Effector memory CD4-positive, alpha-beta T cell (primary cell): ENCODE measurements at regions not wholly inside any gene's neighbourhood (a gene's known extent, or its start where the extent isn't known, plus 50 kb on each side); places are given as distances from the start of the nearest gene placed in this dataset.

ENCODE experiments used
- DNase-seq, 3 donors: peaks; one replicate each; pipeline ENCODE4 v3.0.0-alpha.2; 2020
- H3K27ac ChIP-seq: 2 replicates; pipeline ENCODE4 v1.7.0; 2013; ENCODE audit warnings: mild to moderate bottlenecking, low read length, moderate library complexity; ENCODE audit not compliant: insufficient read depth, poor library complexity, severe bottlenecking
- H3K27me3 ChIP-seq: replicated peaks from 2 replicates; pipeline ENCODE4 v1.7.0; 2013; ENCODE audit warnings: mild to moderate bottlenecking, low read length; ENCODE audit not compliant: insufficient read depth, control insufficient read depth, poor library complexity, severe bottlenecking
- H3K36me3 ChIP-seq: 2 replicates; pipeline ENCODE4 v1.7.0; 2013; ENCODE audit warnings: mild to moderate bottlenecking, low read length, moderate library complexity; ENCODE audit not compliant: control insufficient read depth, insufficient read depth
- H3K4me1 ChIP-seq: 2 replicates; pipeline ENCODE4 v1.7.0; 2013; ENCODE audit warnings: low read length, mild to moderate bottlenecking; ENCODE audit not compliant: control insufficient read depth, insufficient read depth, poor library complexity, severe bottlenecking
- H3K4me3 ChIP-seq: 2 replicates; pipeline ENCODE4 v1.7.0; 2013; ENCODE audit warnings: low read length, low read depth, mild to moderate bottlenecking; ENCODE audit not compliant: insufficient read depth, poor library complexity, severe bottlenecking
- H3K9me3 ChIP-seq: 2 replicates; pipeline ENCODE4 v1.7.0; 2013; ENCODE audit warnings: mild to moderate bottlenecking, low read length, moderate library complexity; ENCODE audit not compliant: control insufficient read depth

- Histone ChIP-seq H3K27ac (no peak overlapping the region), H3K4me3 (no peak overlapping the region), H3K9me3 (no peaks in the 10 kb centered on the region), H3K27me3 (no peaks in the 10 kb centered on the region), H3K36me3 (no peaks in the 10 kb centered on the region), H3K4me1 (no peaks in the 10 kb centered on the region)
- no peak for DNase-seq
Observed at GRCh38 chr2:180359522-180360282, 352.6 kb upstream of the CWC22 start.

- Histone ChIP-seq H3K36me3 (no peaks in the 10 kb centered on the region), H3K27ac (no peak overlapping the region), H3K9me3 (no peaks in the 10 kb centered on the region), H3K27me3 (no peaks in the 10 kb centered on the region), H3K4me1 (no peaks in the 10 kb centered on the region), H3K4me3 (no peak overlapping the region)
- DNase-seq, result no peak
Observed at GRCh38 chr2:180358458-180358857, 351.4 kb upstream of the CWC22 start.

GRCh38 chr2:180356676-180357075 is 349.6 kb upstream of the CWC22 start:
- H3K27ac ChIP-seq, result no peak overlapping the region
- no peak overlapping the region for H3K4me3 ChIP-seq
- no peaks in the 10 kb centered on the region for H3K9me3 ChIP-seq
- no peak for DNase-seq
- no peaks in the 10 kb centered on the region for H3K4me1 ChIP-seq
- H3K36me3 ChIP-seq, result no peaks in the 10 kb centered on the region
- no peaks in the 10 kb centered on the region for H3K27me3 ChIP-seq

GRCh38 chr2:180352620-180353019 is 345.5 kb upstream of the CWC22 start:
- Histone ChIP-seq H3K9me3 (no peaks in the 10 kb centered on the region), H3K4me1 (no peaks in the 10 kb centered on the region), H3K27me3 (no peaks in the 10 kb centered on the region), H3K4me3 (no peak overlapping the region), H3K36me3 (no peaks in the 10 kb centered on the region), H3K27ac (no peak overlapping the region)
- DNase-seq, result no peak

- H3K36me3 ChIP-seq, result no peaks in the 10 kb centered on the region
- no peak overlapping the region for H3K27ac ChIP-seq
- H3K4me3 ChIP-seq, result no peak overlapping the region
- no peaks in the 10 kb centered on the region for H3K27me3 ChIP-seq
- H3K4me1 ChIP-seq, result no peaks in the 10 kb centered on the region
- DNase-seq, result no peak
- H3K9me3 ChIP-seq, result no peaks in the 10 kb centered on the region
Observed at GRCh38 chr2:180349809-180350208, 342.7 kb upstream of the CWC22 start.

GRCh38 chr2:180343528-180344345 is 336.6 kb upstream of the CWC22 start:
- H3K27ac ChIP-seq, result no peak overlapping the region
- H3K27me3 ChIP-seq, result no peaks in the 10 kb centered on the region
- DNase-seq, result no peak
- H3K36me3 ChIP-seq, result no peaks in the 10 kb centered on the region
- H3K4me3 ChIP-seq, result no peak overlapping the region
- H3K4me1 ChIP-seq, result no peaks in the 10 kb centered on the region
- H3K9me3 ChIP-seq, result no peaks in the 10 kb centered on the region

- Histone ChIP-seq H3K36me3 (no peaks in the 10 kb centered on the region), H3K9me3 (peaks cover 5% of the 10 kb centered on the region), H3K27ac (no peak overlapping the region), H3K27me3 (no peaks in the 10 kb centered on the region), H3K4me1 (no peaks in the 10 kb centered on the region), H3K4me3 (no peak overlapping the region)
- DNase-seq, result no peak
Observed at GRCh38 chr2:180337136-180337535, 330.0 kb upstream of the CWC22 start.

- DNase-seq, result no peak
- no peak overlapping the region for H3K27ac ChIP-seq
- H3K4me3 ChIP-seq, result no peak overlapping the region
- H3K9me3 ChIP-seq, result peaks cover 5% of the 10 kb centered on the region
- no peaks in the 10 kb centered on the region for H3K27me3 ChIP-seq
- H3K36me3 ChIP-seq, result no peaks in the 10 kb centered on the region
- no peaks in the 10 kb centered on the region for H3K4me1 ChIP-seq
Observed at GRCh38 chr2:180336550-180336949, 329.5 kb upstream of the CWC22 start.

- DNase-seq, result no peak
- no peak overlapping the region for H3K4me3 ChIP-seq
- no peaks in the 10 kb centered on the region for H3K4me1 ChIP-seq
- H3K27ac ChIP-seq, result no peak overlapping the region
- peaks cover 5% of the 10 kb centered on the region for H3K9me3 ChIP-seq
- no peaks in the 10 kb centered on the region for H3K27me3 ChIP-seq
- H3K36me3 ChIP-seq, result no peaks in the 10 kb centered on the region
Observed at GRCh38 chr2:180334514-180334913, 327.4 kb upstream of the CWC22 start.

- no peaks in the 10 kb centered on the region for H3K36me3 ChIP-seq
- H3K4me1 ChIP-seq, result no peaks in the 10 kb centered on the region
- no peaks in the 10 kb centered on the region for H3K27me3 ChIP-seq
- no peaks in the 10 kb centered on the region for H3K9me3 ChIP-seq
- H3K27ac ChIP-seq, result no peak overlapping the region
- H3K4me3 ChIP-seq, result no peak overlapping the region
- no peak for DNase-seq
Observed at GRCh38 chr2:180328795-180329422, 321.8 kb upstream of the CWC22 start.
